ENCODE measurements at regions not wholly inside any gene's neighbourhood (a gene's known extent, or its start where the extent isn't known, plus 50 kb on each side); places are given as distances from the start of the nearest gene placed in this dataset.

GRCh38 chr4:108400309-108400708 lies 220.1 kb upstream of the RPL34 start:
- DNase-seq (ENCODE audit: low spot score), result no peak

- DNase-seq (ENCODE audit: low spot score), result peak; percentile 95
Measured at GRCh38 chr4:108399610-108400265, 220.6 kb upstream of the RPL34 start.

GRCh38 chr4:108398836-108399235 lies 221.5 kb upstream of the RPL34 start:
- DNase-seq (ENCODE audit: low spot score), result no peak

- DNase-seq (ENCODE audit: low spot score), result no peak
Measured at GRCh38 chr4:108398316-108398715, 222.1 kb upstream of the RPL34 start.

GRCh38 chr4:108397850-108398249 lies 222.5 kb upstream of the RPL34 start:
- no peak for DNase-seq (ENCODE audit: low spot score)

GRCh38 chr4:108396900-108397497 lies 223.4 kb upstream of the RPL34 start:
- DNase-seq (ENCODE audit: low spot score), result peak; percentile 41

- DNase-seq (ENCODE audit: low spot score), result no peak
Measured at GRCh38 chr4:108395786-108396185, 224.6 kb upstream of the RPL34 start.

- no peak for DNase-seq (ENCODE audit: low spot score)
Measured at GRCh38 chr4:108393890-108394472, 225.2 kb upstream of the LEF1 start.

GRCh38 chr4:108391701-108392455 lies 223.1 kb upstream of the LEF1 start:
- DNase-seq (ENCODE audit: low spot score), result no peak

GRCh38 chr4:108385076-108385475 lies 216.3 kb upstream of the LEF1 start:
- DNase-seq (ENCODE audit: low spot score), result no peak

GRCh38 chr4:108384544-108384943 lies 215.8 kb upstream of the LEF1 start:
- no peak for DNase-seq (ENCODE audit: low spot score)

GRCh38 chr4:108383157-108383556 lies 214.4 kb upstream of the LEF1 start:
- DNase-seq (ENCODE audit: low spot score), result no peak

- DNase-seq (ENCODE audit: low spot score), result no peak
Measured at GRCh38 chr4:108382751-108383150, 214.0 kb upstream of the LEF1 start.

- no peak for DNase-seq (ENCODE audit: low spot score)
Measured at GRCh38 chr4:108378164-108378563, 209.4 kb upstream of the LEF1 start.

GRCh38 chr4:108377021-108377420 lies 208.3 kb upstream of the LEF1 start:
- peak; percentile 91 for DNase-seq (ENCODE audit: low spot score)

- no peak for DNase-seq (ENCODE audit: low spot score)
Measured at GRCh38 chr4:108375434-108375833, 206.7 kb upstream of the LEF1 start.

GRCh38 chr4:108372681-108373080 lies 203.9 kb upstream of the LEF1 start:
- no peak for DNase-seq (ENCODE audit: low spot score)

- DNase-seq (ENCODE audit: low spot score), result no peak
Measured at GRCh38 chr4:108371282-108371681, 202.6 kb upstream of the LEF1 start.

GRCh38 chr4:108370291-108371141 lies 201.8 kb upstream of the LEF1 start:
- no peak for DNase-seq (ENCODE audit: low spot score)

- DNase-seq (ENCODE audit: low spot score), result peak; percentile 54
Measured at GRCh38 chr4:108369035-108369655, 200.4 kb upstream of the LEF1 start.

- DNase-seq (ENCODE audit: low spot score), result no peak
Measured at GRCh38 chr4:108367751-108368150, 199.0 kb upstream of the LEF1 start.

GRCh38 chr4:108366716-108367115 lies 198.0 kb upstream of the LEF1 start:
- no peak for DNase-seq (ENCODE audit: low spot score)

All from COLO829 (cell line).